WTC11 (cell line): ENCODE measurements at regions not wholly inside any gene's neighbourhood (a gene's known extent, or its start where the extent isn't known, plus 50 kb on each side); places are given as distances from the start of the nearest gene placed in this dataset.
"Not testable (repeated sequence)": the region's sequence is repeated elsewhere in the genome, so short reads cannot be mapped to it uniquely, and the experiment has no call there.

Source experiments
- CTCF ChIP-seq: fragments of 200-600 bp; IDR thresholded peaks from 2 replicates; pipeline ENCODE4 v1.8.0; 2022; ENCODE audit warnings: antibody characterized with exemption
- GRHL2 ChIP-seq: fragments of 250-450 bp; sonication (Bioruptor Pico); IDR thresholded peaks from 2 replicates; pipeline ENCODE4 v1.8.0; 2022; ENCODE audit warnings: mild to moderate bottlenecking, moderate library complexity; ENCODE audit not compliant: insufficient replicate concordance, severe bottlenecking
- PRDM15 ChIP-seq: sonication (generic); formaldehyde crosslinking; IDR thresholded peaks from 2 replicates; pipeline ENCODE4 v1.8.0; 2022; ENCODE audit warnings: missing genetic modification reagents

GRCh38 chr2:111549174-111549573, 334.8 kb downstream of the ANAPC1 start:
- not testable (repeated sequence) for TF ChIP-seq CTCF; PRDM15 (CRISPR knock-in tag); GRHL2
